GM18505 (cell line): ENCODE measurements at regions not wholly inside any gene's neighbourhood (a gene's known extent, or its start where the extent isn't known, plus 50 kb on each side); places are given as distances from the start of the nearest gene placed in this dataset.
"Not testable (repeated sequence)": the region's sequence is repeated elsewhere in the genome, so short reads cannot be mapped to it uniquely, and the experiment has no call there.

Experiments used
- ATAC-seq: cut with Tn5 transposase; IDR thresholded peaks from one replicate; pipeline ENCODE4 v1.9.1; 2021; ENCODE audit not compliant: unreplicated experiment
- POLR2A ChIP-seq: IDR thresholded peaks from 4 replicates; pipeline ENCODE4 v1.6.1; 2011; ENCODE audit warnings: borderline replicate concordance; ENCODE audit not compliant: insufficient read depth, insufficient read length; ENCODE audit errors: extremely low read depth

- no peak for TF ChIP-seq POLR2A
- no peak for ATAC-seq
Observed at GRCh38 chr3:166877971-166878370, 502.1 kb downstream of the ZBBX start.

DNA sequence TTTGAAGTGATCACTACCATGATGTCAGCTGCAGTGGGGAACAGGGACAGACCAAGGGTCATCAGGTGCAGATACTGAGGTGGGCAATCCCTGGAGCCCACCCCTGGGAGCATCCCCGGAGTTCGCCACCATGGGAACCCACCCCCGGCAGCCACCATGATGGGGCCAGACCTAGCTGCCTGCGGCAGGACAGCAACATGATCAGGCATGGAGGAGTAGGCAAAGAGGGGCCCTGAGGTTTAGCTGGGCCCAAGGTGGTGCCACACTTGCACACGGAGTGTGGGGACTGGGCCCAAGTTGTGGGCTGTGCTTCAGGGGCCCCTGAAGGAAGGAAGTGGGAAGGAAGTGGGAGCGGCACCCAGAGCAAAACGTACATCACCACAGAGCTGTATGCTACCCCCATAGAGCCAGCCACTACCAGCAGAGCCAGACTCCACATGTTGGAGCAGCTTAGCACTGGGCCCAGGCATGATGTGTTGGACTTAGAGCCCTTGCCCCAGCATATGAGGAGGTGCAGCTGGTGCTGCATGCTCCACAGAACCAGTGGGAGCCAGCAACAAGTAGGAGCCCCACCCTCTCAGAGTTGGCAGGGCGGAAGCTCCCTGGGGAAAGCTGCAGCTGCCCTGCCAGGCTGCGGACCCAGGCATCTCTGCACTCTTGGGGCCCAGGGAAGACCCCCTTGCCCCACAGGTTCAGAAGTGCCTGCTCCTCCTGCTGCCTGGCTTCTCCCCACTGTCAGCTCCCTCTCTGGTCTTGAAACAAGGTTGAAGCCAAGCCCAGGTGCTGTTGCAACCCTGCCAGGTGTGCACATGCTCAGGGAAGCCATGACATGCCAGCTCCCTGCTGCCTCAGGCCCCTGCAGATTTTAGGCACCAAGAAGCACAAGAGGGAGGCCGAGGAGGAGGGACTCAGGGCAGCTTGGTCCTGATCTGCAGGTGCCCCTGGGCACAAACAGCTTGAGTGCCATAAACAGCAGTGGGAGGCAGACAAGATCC is 515.3 kb downstream of the ZBBX start:
- TF ChIP-seq POLR2A, result no peak
- no peak for ATAC-seq

DNA sequence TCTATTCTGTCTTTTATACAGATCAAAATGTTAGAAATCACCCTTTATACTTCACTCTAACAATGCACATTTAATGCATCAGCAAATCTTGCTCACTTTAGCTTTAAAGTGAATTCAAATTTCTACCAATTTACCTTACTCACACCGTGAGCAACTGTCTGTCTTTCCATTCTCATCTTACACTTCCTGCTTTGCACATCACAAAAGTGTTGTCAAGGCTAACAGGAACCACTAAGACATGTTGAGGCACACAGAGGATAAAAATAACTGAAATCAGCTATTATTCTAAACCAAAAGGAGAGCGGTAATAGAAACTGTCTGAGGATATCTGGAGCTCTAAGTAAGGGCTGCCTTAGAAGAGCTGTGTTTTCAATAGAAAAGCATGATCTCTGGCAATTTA is 519.9 kb downstream of the ZBBX start:
- no peak for ATAC-seq
- no peak for TF ChIP-seq POLR2A

GRCh38 chr3:166844329-166844728 is 535.8 kb downstream of the ZBBX start:
- ATAC-seq, result no peak
- TF ChIP-seq POLR2A, result no peak

DNA sequence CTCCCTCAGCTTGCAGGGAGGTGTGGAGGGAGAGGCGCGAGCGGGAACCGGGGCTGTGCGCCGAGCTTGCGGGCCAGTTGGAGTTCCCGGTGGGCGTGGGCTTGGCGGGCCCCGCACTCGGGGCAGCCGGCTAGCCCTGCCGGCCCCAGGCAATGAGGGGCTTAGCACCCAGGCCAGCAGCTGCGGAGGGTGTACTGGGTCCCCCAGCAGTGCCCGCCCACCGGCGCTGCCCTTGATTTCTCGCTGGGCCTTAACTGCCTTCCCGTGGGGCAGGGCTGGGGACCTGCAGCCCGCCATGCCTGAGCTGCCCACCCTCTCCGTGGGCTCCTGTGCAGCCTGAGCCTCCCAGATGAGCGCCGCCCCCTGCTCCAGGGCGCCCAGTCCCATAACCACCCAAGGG is 537.3 kb downstream of the ZBBX start:
- not testable (repeated sequence) for ATAC-seq

DNA sequence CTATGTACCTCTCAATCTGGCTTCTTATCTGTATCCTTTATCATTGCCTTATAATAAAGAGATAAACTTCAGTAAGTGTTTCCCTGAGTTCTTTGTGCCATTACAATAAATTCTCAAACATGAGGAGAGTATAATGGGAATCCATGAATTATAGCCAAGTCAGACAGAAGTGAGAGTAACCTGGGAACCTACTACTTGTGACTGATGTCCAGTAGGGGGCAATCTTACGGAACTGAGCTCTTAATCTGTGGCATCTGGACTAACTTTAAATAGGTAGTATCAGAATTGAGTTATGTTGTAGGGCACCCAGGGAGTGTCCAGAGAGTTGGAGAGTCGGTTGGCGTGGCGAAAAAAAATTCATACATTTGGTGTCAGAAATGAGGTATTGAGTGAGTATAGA is 542.6 kb downstream of the ZBBX start:
- TF ChIP-seq POLR2A, result no peak
- no peak for ATAC-seq

DNA sequence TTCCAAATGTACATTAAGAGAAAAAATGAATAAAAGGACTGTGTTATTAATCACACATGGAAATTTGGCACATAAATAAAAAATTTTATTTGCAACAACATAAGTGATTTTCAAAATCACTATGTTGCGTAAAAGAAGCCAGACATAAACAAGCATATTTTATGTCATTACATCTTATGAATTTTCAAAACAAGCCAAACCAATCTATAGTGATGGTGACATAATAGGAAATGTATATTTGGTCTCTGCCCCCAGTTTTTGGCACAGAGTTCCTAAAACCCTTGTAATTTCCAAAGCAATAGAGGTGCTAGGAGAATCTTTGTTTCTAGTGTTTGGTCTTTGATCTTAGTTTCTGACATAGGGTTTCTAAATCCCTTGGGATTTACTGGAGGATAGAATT is 543.3 kb downstream of the ZBBX start:
- no peak for ATAC-seq
- TF ChIP-seq POLR2A, result no peak

- ATAC-seq, result no peak
- no peak for TF ChIP-seq POLR2A
Observed at GRCh38 chr3:166829896-166830295, 550.2 kb downstream of the ZBBX start.

DNA sequence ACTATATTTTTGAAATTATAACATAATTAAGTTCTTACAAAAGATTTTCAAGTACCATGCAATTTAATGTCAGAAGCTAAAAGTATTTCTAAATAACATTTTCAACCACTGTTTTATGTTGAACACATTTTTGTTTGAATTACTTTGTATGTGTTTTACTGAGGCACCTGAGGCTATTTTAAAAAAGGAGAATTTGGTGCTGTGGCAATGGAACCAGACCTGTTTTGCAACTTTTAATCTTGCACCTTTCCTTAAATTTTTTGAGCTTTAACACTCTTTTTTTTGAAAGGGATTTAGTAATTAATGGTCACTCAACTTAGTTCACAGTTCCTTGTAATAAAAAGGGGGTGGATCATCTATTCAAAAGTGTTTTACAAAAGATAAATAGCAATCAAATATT is 561.6 kb downstream of the ZBBX start:
- no peak for ATAC-seq
- no peak for TF ChIP-seq POLR2A

DNA sequence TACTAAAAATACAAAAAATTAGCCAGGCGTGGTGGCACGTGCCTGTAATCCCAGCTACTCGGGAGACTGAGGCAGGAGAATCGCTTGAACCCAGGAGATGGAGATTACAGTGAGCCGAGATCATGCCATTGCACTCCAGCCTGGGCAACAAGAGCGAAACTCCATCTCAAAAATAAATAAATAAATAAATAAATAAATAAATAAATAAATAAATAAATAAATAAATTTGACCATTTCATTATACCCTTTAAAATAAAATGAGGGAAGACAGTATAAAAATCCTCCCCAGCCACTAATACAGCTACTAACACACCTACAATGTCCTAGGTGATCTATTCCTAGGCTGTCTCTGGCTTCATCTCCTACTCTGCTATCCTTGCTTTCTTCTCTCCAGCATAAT is 562.8 kb downstream of the ZBBX start:
- not testable (repeated sequence) for ATAC-seq

DNA sequence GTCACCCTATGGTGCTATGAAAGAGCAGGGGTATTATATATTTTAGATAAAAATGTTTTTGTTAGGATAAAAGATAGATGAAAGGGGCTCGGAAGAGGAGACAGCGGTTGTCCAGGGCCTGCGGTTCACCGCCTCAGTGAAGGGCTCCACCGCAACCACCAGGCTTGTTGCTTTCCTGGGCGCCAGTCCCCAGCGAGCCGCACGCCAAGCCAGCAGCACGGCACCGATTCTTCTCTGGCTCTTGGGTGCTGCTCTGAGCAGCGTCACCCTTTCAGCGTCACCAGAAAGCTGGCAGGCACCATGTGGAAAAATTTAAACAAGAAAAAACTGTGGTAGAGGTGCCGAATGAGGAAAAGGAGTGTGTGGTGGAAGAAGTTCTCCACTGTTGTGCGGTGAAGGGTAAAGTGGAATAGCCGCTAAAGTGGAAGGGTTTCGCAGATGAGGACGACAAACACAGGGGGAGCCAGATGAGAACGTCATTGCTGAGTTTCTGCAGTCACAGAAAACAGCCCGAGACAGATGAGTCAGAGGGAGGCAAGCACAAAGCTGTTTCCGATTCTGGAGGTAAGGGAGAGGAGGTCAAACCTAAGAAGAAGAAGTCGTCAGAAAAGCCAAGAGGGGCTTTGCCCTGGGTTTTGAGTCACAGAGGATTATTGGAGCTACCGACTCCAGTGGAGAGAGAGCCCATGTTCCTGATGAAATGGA is 569.2 kb downstream of the ZBBX start:
- TF ChIP-seq POLR2A, result no peak

GRCh38 chr3:166809520-166809919 is 570.6 kb downstream of the ZBBX start:
- no peak for ATAC-seq

More for the DNA sequence above, 569.2 kb downstream of the ZBBX start:
- no peak for ATAC-seq

DNA sequence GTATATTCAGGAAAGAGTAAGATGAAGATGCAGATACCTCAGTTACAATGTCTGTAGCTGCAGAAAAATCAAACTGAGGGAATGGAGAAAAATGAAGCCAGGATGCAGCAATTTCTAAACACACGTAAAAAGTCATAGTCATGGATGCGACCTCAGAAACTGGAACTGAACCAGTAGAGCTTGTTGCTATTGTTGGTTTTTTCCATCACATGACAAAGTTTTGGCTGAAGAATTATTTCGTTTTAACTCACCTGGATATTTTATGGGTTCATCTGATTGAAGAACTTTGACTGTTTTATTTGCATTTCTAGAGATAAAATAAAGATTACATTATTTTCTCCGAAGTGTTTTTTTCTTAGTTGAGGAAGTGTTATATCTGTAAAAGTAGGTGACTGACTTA is 591.2 kb downstream of the ZBBX start:
- ATAC-seq, result no peak
- TF ChIP-seq POLR2A, result no peak

More at GRCh38 chr3:166809520-166809919, 570.6 kb downstream of the ZBBX start:
- no peak for TF ChIP-seq POLR2A

DNA sequence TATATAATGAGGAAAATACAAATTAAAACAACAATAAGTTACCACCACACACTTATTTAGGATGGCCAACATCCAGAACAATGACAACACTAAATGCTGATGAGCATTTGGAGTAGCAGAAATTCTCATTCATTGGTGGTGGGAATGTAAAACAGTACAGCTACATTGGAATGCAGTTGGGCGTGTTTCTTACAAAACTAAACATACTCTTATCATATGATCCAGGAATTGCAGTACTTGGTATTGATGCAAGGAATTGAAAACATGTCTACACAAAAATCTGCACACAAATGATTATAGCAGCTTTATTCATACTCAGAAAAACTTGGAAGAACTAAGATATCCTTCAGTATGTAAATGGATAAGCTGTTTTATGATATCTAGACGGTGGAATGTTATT is 594.2 kb downstream of the ZBBX start:
- no peak for TF ChIP-seq POLR2A
- ATAC-seq, result no peak

GRCh38 chr3:166783206-166783605 is 596.9 kb downstream of the ZBBX start:
- no peak for TF ChIP-seq POLR2A
- no peak for ATAC-seq
